NCI-H187 treated with DMSO at 0.1 percent for 48 hours (cell line): ENCODE measurements at regions not wholly inside any gene's neighbourhood (a gene's known extent, or its start where the extent isn't known, plus 50 kb on each side); places are given as distances from the start of the nearest gene placed in this dataset.
"Not testable (repeated sequence)": the region's sequence is repeated elsewhere in the genome, so short reads cannot be mapped to it uniquely, and the experiment has no call there.

ENCODE experiments used
- DNase-seq: peaks from one replicate; lab custom pipeline; 2025; lab: John Stamatoyannopoulos, UW

- no peak for DNase-seq
Observed at GRCh38 chr13:76349700-76350099, 536.5 kb downstream of the KCTD12 start.

- DNase-seq: no peak
Observed at GRCh38 chr13:76339649-76340048, 546.6 kb downstream of the KCTD12 start.

- no peak for DNase-seq
Observed at GRCh38 chr13:76338003-76338402, 548.2 kb downstream of the KCTD12 start.

GRCh38 chr13:76336889-76337844 lies 549.0 kb downstream of the KCTD12 start:
- DNase-seq: no peak

GRCh38 chr13:76335463-76335862 lies 550.7 kb downstream of the KCTD12 start:
- DNase-seq: no peak

GRCh38 chr13:76331943-76332712 lies 554.1 kb downstream of the KCTD12 start:
- no peak for DNase-seq

- DNase-seq: no peak
Observed at GRCh38 chr13:76330761-76331160, 555.4 kb downstream of the KCTD12 start.

GRCh38 chr13:76329866-76330580 lies 556.2 kb downstream of the KCTD12 start:
- no peak for DNase-seq

- no peak for DNase-seq
Observed at GRCh38 chr13:76329004-76329403, 557.2 kb downstream of the KCTD12 start.

- DNase-seq: no peak
Observed at GRCh38 chr13:76326343-76326742, 559.9 kb downstream of the KCTD12 start.

GRCh38 chr13:76319921-76320320 lies 566.3 kb downstream of the KCTD12 start:
- DNase-seq: no peak

- DNase-seq: no peak
Observed at GRCh38 chr13:76316998-76317527, 569.1 kb downstream of the KCTD12 start.

- DNase-seq: no peak
Observed at GRCh38 chr13:76314495-76314894, 571.7 kb downstream of the KCTD12 start.

GRCh38 chr13:76307142-76307541 lies 579.1 kb downstream of the KCTD12 start:
- no peak for DNase-seq

GRCh38 chr13:76300688-76301087 lies 585.5 kb downstream of the KCTD12 start:
- DNase-seq: no peak

- no peak for DNase-seq
Observed at GRCh38 chr13:76297331-76297730, 588.9 kb downstream of the KCTD12 start.

GRCh38 chr13:76296751-76297150 lies 589.5 kb downstream of the KCTD12 start:
- no peak for DNase-seq

GRCh38 chr13:76295020-76295419 lies 591.2 kb downstream of the KCTD12 start:
- DNase-seq: not testable (repeated sequence)

- DNase-seq: no peak
Observed at GRCh38 chr13:76293751-76294150, 592.5 kb downstream of the KCTD12 start.

- DNase-seq: no peak
Observed at GRCh38 chr13:76293346-76293745, 592.9 kb downstream of the KCTD12 start.

GRCh38 chr13:76292726-76293125 lies 593.5 kb downstream of the KCTD12 start:
- no peak for DNase-seq

- no peak for DNase-seq
Observed at GRCh38 chr13:76292031-76292430, 594.2 kb downstream of the KCTD12 start.
